PC-3 (cell line): ENCODE measurements at regions not wholly inside any gene's neighbourhood (a gene's known extent, or its start where the extent isn't known, plus 50 kb on each side); places are given as distances from the start of the nearest gene placed in this dataset.

ENCODE experiments used
- EZH2 ChIP-seq: fragments of 300-600 bp; sonication (generic); IDR thresholded peaks from one replicate; pipeline ENCODE4 v1.6.1; 2017; ENCODE audit warnings: antibody characterized with exemption, mild to moderate bottlenecking, low read length; ENCODE audit not compliant: unreplicated experiment
- TF ChIP-seq, protein P1 (sequence below): fragments of 300-600 bp; sonication (generic); conservative IDR thresholded peaks from 2 replicates; pipeline ENCODE4 v1.5.1; 2017; ENCODE audit warnings: antibody characterized with exemption, low read depth, mild to moderate bottlenecking, low read length

DNA sequence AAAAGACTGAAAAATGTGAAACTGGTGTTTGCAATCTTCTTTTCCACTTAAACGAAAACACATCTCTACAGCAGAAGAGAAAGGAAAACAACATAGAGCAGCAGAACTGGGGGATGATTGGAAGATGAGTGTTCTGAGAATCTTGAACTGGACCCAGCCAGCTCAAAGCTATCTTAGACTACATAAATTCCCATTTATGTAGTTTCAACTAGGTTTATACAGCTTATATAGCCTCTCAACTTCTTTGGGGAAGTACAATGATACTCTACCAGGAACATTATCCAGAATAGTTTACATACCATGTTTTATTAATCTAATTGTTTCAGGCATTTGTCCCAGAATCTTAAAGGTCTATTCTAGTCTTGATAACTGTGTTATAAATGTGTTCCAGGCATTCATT is 658.2 kb upstream of the LMCD1 start:
- TF ChIP-seq, protein P1, sequence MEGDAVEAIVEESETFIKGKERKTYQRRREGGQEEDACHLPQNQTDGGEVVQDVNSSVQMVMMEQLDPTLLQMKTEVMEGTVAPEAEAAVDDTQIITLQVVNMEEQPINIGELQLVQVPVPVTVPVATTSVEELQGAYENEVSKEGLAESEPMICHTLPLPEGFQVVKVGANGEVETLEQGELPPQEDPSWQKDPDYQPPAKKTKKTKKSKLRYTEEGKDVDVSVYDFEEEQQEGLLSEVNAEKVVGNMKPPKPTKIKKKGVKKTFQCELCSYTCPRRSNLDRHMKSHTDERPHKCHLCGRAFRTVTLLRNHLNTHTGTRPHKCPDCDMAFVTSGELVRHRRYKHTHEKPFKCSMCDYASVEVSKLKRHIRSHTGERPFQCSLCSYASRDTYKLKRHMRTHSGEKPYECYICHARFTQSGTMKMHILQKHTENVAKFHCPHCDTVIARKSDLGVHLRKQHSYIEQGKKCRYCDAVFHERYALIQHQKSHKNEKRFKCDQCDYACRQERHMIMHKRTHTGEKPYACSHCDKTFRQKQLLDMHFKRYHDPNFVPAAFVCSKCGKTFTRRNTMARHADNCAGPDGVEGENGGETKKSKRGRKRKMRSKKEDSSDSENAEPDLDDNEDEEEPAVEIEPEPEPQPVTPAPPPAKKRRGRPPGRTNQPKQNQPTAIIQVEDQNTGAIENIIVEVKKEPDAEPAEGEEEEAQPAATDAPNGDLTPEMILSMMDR = no peak
- no peak for TF ChIP-seq EZH2
